Liver (tissue), 7 donors: ENCODE measurements at regions not wholly inside any gene's neighbourhood (a gene's known extent, or its start where the extent isn't known, plus 50 kb on each side); places are given as distances from the start of the nearest gene placed in this dataset.

Source experiments
- DNase-seq: peaks from one replicate; pipeline ENCODE4 v3.0.0-alpha.2; 2017; ENCODE audit warnings: low spot score
- H3K27ac ChIP-seq, 2 donors: one replicate each; pipeline ENCODE4 v1.7.0; 2013; ENCODE audit warnings: inconsistent platforms in 2 of 2, low read length in 2 of 2, control low read depth in 1 of 2, low read depth in 1 of 2, mild to moderate bottlenecking in 1 of 2
- H3K27me3 ChIP-seq, 4 donors: one replicate each; pipeline versions ENCODE4 v1.6.1 to v1.7.0; 2013; ENCODE audit warnings: low read length in 3 of 4, inconsistent platforms in 1 of 4, mild to moderate bottlenecking in 1 of 4, moderate library complexity in 1 of 4; ENCODE audit not compliant: control insufficient read depth in 4 of 4, insufficient read depth in 4 of 4
- H3K36me3 ChIP-seq, 4 donors: one replicate each; pipeline versions ENCODE4 v1.6.1 to v1.7.0; 2013; ENCODE audit warnings: low read length in 3 of 4, mild to moderate bottlenecking in 3 of 4, low read depth in 1 of 4, moderate library complexity in 1 of 4; ENCODE audit not compliant: control insufficient read depth in 4 of 4, insufficient read depth in 3 of 4
- H3K4me1 ChIP-seq, 4 donors: one replicate each; pipeline versions ENCODE4 v1.6.1 to v1.7.0; 2013; ENCODE audit warnings: low read length in 3 of 4, mild to moderate bottlenecking in 3 of 4, moderate library complexity in 1 of 4; ENCODE audit not compliant: control insufficient read depth in 4 of 4, insufficient read depth in 4 of 4
- H3K4me3 ChIP-seq, 3 donors: one replicate each; pipeline versions ENCODE4 v1.6.1 to v1.7.0; 2013; ENCODE audit warnings: low read length in 3 of 3, control low read depth in 1 of 3, low read depth in 1 of 3, mild to moderate bottlenecking in 1 of 3
- H3K9ac ChIP-seq, 2 donors: one replicate each; pipeline ENCODE4 v1.7.0; 2013; ENCODE audit warnings: low read length in 2 of 2, mild to moderate bottlenecking in 2 of 2, moderate library complexity in 2 of 2, control low read depth in 1 of 2, low read depth in 1 of 2
- H3K9me3 ChIP-seq, 4 donors: one replicate each; pipeline versions ENCODE4 v1.6.1 to v1.7.0; 2013; ENCODE audit warnings: low read length in 3 of 4; ENCODE audit not compliant: control insufficient read depth in 4 of 4
- ATF3 ChIP-seq: IDR thresholded peaks from 2 replicates; pipeline ENCODE4 v1.6.1; 2016; ENCODE audit warnings: antibody characterized with exemption
- EGR1 ChIP-seq, 2 donors: IDR thresholded peaks; 2 replicates each; pipeline ENCODE4 v1.6.1; 2016 to 2018; ENCODE audit warnings: antibody characterized with exemption in 2 of 2, low read depth in 2 of 2
- FOXA1 ChIP-seq: IDR thresholded peaks from 2 replicates; pipeline ENCODE4 v1.6.1; 2016; ENCODE audit warnings: antibody characterized with exemption
- FOXA2 ChIP-seq: IDR thresholded peaks from 2 replicates; pipeline ENCODE4 v1.6.1; 2016; ENCODE audit warnings: antibody characterized with exemption
- GABPA ChIP-seq, 2 donors: IDR thresholded peaks in 1 of 2; conservative IDR thresholded peaks in 1 of 2; 2 replicates each; pipeline ENCODE4 v1.6.1; 2016; ENCODE audit warnings: antibody characterized with exemption in 2 of 2, mild to moderate bottlenecking in 1 of 2, moderate library complexity in 1 of 2
- HNF4A ChIP-seq, 2 donors: conservative IDR thresholded peaks; 2 replicates each; pipeline ENCODE4 v1.6.1; 2016; ENCODE audit warnings: antibody characterized with exemption in 2 of 2, mild to moderate bottlenecking in 2 of 2
- HNF4G ChIP-seq: IDR thresholded peaks from 2 replicates; pipeline ENCODE4 v1.6.1; 2016; ENCODE audit warnings: antibody characterized with exemption
- JUND ChIP-seq, 2 donors: IDR thresholded peaks; 2 replicates each; pipeline ENCODE4 v1.6.1; 2016; ENCODE audit warnings: antibody characterized with exemption in 2 of 2
- MAX ChIP-seq: IDR thresholded peaks from 2 replicates; pipeline ENCODE4 v1.6.1; 2016; ENCODE audit warnings: antibody characterized with exemption
- NR2F2 ChIP-seq: IDR thresholded peaks from 2 replicates; pipeline ENCODE4 v1.6.1; 2016; ENCODE audit warnings: antibody characterized with exemption
- RAD21 ChIP-seq, 2 donors: IDR thresholded peaks; 2 replicates each; pipeline ENCODE4 v1.6.1; 2016; ENCODE audit warnings: antibody characterized with exemption in 2 of 2, mild to moderate bottlenecking in 2 of 2
- REST ChIP-seq: IDR thresholded peaks from 2 replicates; pipeline ENCODE4 v1.6.1; 2016; ENCODE audit warnings: antibody characterized with exemption, mild to moderate bottlenecking
- RXRA ChIP-seq, 2 donors: IDR thresholded peaks; 2 replicates each; pipeline ENCODE4 v1.6.1; 2017 to 2018; ENCODE audit warnings: antibody characterized with exemption in 2 of 2, mild to moderate bottlenecking in 1 of 2
- SP1 ChIP-seq: IDR thresholded peaks from 2 replicates; pipeline ENCODE4 v1.6.1; 2018; ENCODE audit warnings: antibody characterized with exemption, mild to moderate bottlenecking
- TAF1 ChIP-seq: conservative IDR thresholded peaks from 2 replicates; pipeline ENCODE4 v1.6.1; 2016; ENCODE audit warnings: antibody characterized with exemption, mild to moderate bottlenecking
- YY1 ChIP-seq: IDR thresholded peaks from 2 replicates; pipeline ENCODE4 v1.6.1; 2016; ENCODE audit warnings: antibody characterized with exemption, mild to moderate bottlenecking
- TF ChIP-seq, protein P1 (sequence below): IDR thresholded peaks from 2 replicates; pipeline ENCODE4 v1.6.1; 2016; ENCODE audit warnings: antibody characterized with exemption
- TF ChIP-seq, protein P2 (sequence below): fragments of 150-350 bp; IDR thresholded peaks from 2 replicates; pipeline ENCODE4 v1.5.1; 2017; ENCODE audit warnings: improper control_type of control experiment, low read depth, low read length; ENCODE audit not compliant: missing input control
- donor health status: healthy.
- donor health status: healthy.
- donor health status: healthy.
- donor health status: healthy.

GRCh38 chr12:92623386-92623785 is 79.4 kb upstream of the PLEKHG7 start:
- no peaks in the 10 kb centered on the region for H3K36me3 ChIP-seq
- TF ChIP-seq, protein P1, sequence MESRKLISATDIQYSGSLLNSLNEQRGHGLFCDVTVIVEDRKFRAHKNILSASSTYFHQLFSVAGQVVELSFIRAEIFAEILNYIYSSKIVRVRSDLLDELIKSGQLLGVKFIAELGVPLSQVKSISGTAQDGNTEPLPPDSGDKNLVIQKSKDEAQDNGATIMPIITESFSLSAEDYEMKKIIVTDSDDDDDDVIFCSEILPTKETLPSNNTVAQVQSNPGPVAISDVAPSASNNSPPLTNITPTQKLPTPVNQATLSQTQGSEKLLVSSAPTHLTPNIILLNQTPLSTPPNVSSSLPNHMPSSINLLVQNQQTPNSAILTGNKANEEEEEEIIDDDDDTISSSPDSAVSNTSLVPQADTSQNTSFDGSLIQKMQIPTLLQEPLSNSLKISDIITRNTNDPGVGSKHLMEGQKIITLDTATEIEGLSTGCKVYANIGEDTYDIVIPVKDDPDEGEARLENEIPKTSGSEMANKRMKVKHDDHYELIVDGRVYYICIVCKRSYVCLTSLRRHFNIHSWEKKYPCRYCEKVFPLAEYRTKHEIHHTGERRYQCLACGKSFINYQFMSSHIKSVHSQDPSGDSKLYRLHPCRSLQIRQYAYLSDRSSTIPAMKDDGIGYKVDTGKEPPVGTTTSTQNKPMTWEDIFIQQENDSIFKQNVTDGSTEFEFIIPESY = no peak
- TF ChIP-seq YY1 (no peak), RXRA (IDR thresholded peaks at IDR 0.05) (no peak), GABPA (IDR thresholded peaks at IDR 0.05 in 1 of 2, conservative IDR thresholded peaks at IDR 0.05 in 1 of 2) (no peak), REST (no peak), RAD21 (IDR thresholded peaks at IDR 0.05) (no peak), MAX (no peak), SP1 (no peak), FOXA1 (no peak), HNF4G (no peak), ATF3 (no peak), JUND (IDR thresholded peaks at IDR 0.05) (no peak), FOXA2 (no peak), TAF1 (no peak), EGR1 (IDR thresholded peaks at IDR 0.05; ENCODE audit: low read depth in 2 of 2) (no peak), HNF4A (conservative IDR thresholded peaks at IDR 0.05) (no peak), NR2F2 (no peak)
- TF ChIP-seq, protein P2, sequence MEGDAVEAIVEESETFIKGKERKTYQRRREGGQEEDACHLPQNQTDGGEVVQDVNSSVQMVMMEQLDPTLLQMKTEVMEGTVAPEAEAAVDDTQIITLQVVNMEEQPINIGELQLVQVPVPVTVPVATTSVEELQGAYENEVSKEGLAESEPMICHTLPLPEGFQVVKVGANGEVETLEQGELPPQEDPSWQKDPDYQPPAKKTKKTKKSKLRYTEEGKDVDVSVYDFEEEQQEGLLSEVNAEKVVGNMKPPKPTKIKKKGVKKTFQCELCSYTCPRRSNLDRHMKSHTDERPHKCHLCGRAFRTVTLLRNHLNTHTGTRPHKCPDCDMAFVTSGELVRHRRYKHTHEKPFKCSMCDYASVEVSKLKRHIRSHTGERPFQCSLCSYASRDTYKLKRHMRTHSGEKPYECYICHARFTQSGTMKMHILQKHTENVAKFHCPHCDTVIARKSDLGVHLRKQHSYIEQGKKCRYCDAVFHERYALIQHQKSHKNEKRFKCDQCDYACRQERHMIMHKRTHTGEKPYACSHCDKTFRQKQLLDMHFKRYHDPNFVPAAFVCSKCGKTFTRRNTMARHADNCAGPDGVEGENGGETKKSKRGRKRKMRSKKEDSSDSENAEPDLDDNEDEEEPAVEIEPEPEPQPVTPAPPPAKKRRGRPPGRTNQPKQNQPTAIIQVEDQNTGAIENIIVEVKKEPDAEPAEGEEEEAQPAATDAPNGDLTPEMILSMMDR = no peak
- DNase-seq = no peak
- H3K9ac ChIP-seq = no peak overlapping the region
- no peaks in the 10 kb centered on the region for H3K4me1 ChIP-seq
- no peak overlapping the region for H3K27ac ChIP-seq
- H3K9me3 ChIP-seq = no peaks in the 10 kb centered on the region
- no peaks in the 10 kb centered on the region for H3K27me3 ChIP-seq
- H3K4me3 ChIP-seq = no peak overlapping the region
